ENCODE measurements at regions not wholly inside any gene's neighbourhood (a gene's known extent, or its start where the extent isn't known, plus 50 kb on each side); places are given as distances from the start of the nearest gene placed in this dataset.

DNA sequence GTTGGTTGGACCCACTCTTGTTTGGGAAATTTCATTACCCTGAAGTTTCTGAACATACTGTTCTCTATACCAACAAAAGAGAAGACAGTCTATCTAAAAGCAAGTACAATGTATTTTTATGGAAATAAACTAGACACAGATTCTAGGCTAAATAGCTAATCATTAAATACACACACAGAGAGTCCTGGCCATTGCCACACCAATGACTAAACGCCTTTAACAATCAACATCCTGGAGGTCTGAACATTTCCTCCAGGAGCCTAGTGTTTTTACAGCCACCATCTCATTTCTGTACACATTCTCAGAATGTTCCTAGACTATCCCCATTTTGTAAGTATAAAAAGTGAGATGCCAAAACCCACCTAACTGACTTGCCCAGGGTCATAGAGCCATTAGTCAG is 141.6 kb upstream of the RREB1 start:
- no peak for DNase-seq (ENCODE audit: low read depth, low spot score)
- Histone ChIP-seq H3K9me1 (replicated peaks; ENCODE audit: control insufficient read depth, extremely low read depth, insufficient read depth, low read length) (no peaks in the 10 kb centered on the region), H3K4me3 (replicated peaks in 1 of 3; ENCODE audit: insufficient read depth in 1 of 3, low read depth in 1 of 3, low read length in 3 of 3) (no peak overlapping the region), H3K9ac (replicated peaks; ENCODE audit: extremely low read depth, insufficient read depth, low read length) (no peak overlapping the region), H3K27ac (ENCODE audit: insufficient read depth, low read depth, low read length) (no peak overlapping the region), H4K20me1 (replicated peaks; ENCODE audit: control insufficient read depth, extremely low read depth, insufficient read depth, low read length) (no peaks in the 10 kb centered on the region), H2AFZ (ENCODE audit: low read depth, low read length) (no peak overlapping the region), H3K4me2 (ENCODE audit: insufficient read depth, low read length) (no peak overlapping the region), H3K79me2 (ENCODE audit: control insufficient read depth, insufficient read depth, low read length) (no peaks in the 10 kb centered on the region), H3K36me3 (ENCODE audit: control insufficient read depth in 2 of 2, extremely low read depth in 1 of 2, insufficient read depth in 2 of 2, low read length in 2 of 2) (no peaks in the 10 kb centered on the region), H3K9me3 (replicated peaks; ENCODE audit: control insufficient read depth, insufficient read depth, low read length) (no peaks in the 10 kb centered on the region), H3K4me1 (ENCODE audit: control insufficient read depth, extremely low read depth, insufficient read depth, low read length) (no peaks in the 10 kb centered on the region), H3K27me3 (ENCODE audit: control insufficient read depth in 2 of 2, insufficient read depth in 2 of 2, low read length in 2 of 2) (no peaks in the 10 kb centered on the region)
- TF ChIP-seq, protein P1, sequence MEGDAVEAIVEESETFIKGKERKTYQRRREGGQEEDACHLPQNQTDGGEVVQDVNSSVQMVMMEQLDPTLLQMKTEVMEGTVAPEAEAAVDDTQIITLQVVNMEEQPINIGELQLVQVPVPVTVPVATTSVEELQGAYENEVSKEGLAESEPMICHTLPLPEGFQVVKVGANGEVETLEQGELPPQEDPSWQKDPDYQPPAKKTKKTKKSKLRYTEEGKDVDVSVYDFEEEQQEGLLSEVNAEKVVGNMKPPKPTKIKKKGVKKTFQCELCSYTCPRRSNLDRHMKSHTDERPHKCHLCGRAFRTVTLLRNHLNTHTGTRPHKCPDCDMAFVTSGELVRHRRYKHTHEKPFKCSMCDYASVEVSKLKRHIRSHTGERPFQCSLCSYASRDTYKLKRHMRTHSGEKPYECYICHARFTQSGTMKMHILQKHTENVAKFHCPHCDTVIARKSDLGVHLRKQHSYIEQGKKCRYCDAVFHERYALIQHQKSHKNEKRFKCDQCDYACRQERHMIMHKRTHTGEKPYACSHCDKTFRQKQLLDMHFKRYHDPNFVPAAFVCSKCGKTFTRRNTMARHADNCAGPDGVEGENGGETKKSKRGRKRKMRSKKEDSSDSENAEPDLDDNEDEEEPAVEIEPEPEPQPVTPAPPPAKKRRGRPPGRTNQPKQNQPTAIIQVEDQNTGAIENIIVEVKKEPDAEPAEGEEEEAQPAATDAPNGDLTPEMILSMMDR (IDR thresholded peaks at IDR 0.05; ENCODE audit: extremely low read depth in 1 of 2, insufficient read depth in 1 of 2, low read depth in 1 of 2, low read length in 2 of 2), result no peak
- no peak for TF ChIP-seq MYC (IDR thresholded peaks at IDR 0.05; ENCODE audit: low read depth, low read length)
- TF ChIP-seq POLR2AphosphoS5 (IDR thresholded peaks at IDR 0.05; ENCODE audit: insufficient read depth, low read depth, low read length), result no peak
- TF ChIP-seq FOS (IDR thresholded peaks at IDR 0.05; ENCODE audit: borderline replicate concordance, insufficient read depth, low read length), result no peak
- no peak for TF ChIP-seq GATA2 (IDR thresholded peaks at IDR 0.05; ENCODE audit: insufficient read depth, insufficient read length, low read depth, low read length)
- ChIA-PET CTCF (interaction anchor here (1.3 kb wide), 1 partner anchor 269 kb away, joined by 3 read pairs; no protein-coding TSS in a partner anchor), POLR2A (no interaction called here)
- dilution Hi-C loops (cut with MboI; ENCODE audit: extremely low pct_ligation_motif_present, low sequenced_read_pairs) (no loop called here), intact Hi-C loops (cut with micrococcal nuclease) (no loop called here)
- BruUV-seq (replicated peaks), result no TSS peak
- no peak for FAIRE-seq

DNA sequence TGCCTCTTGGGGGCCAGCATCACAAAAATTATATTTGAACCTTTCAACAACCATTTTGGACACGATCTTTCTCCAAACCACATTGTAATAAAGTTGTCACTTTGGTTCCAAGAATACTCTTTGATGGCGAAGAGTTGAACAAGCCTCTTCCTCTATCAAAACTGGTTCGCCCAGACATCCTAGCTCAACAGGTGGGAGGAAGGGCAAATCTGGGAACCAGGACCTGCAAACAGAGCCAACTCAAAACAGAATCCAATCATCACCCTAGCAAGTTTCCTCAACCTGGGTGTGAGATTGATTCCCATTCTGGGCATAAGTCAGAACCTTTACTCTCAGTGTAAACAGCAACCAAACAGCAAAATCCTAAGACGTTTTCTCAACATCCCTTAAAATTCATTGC is 141.2 kb upstream of the RREB1 start:
- no peak for DNase-seq (ENCODE audit: low read depth, low spot score)
- TF ChIP-seq, protein P2, sequence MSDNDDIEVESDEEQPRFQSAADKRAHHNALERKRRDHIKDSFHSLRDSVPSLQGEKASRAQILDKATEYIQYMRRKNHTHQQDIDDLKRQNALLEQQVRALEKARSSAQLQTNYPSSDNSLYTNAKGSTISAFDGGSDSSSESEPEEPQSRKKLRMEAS (IDR thresholded peaks at IDR 0.05; ENCODE audit: insufficient read depth, insufficient read length), result no peak
- TF ChIP-seq, protein P1 (IDR thresholded peaks at IDR 0.05; ENCODE audit: extremely low read depth in 1 of 2, insufficient read depth in 1 of 2, low read depth in 1 of 2, low read length in 2 of 2), result no peak
- no peak for TF ChIP-seq POLR2A (IDR thresholded peaks at IDR 0.05; ENCODE audit: low read depth, low read length)
- TF ChIP-seq GATA2 (IDR thresholded peaks at IDR 0.05; ENCODE audit: insufficient read depth, insufficient read length, low read depth, low read length), result no peak
- TF ChIP-seq EZH2 (IDR thresholded peaks at IDR 0.05; ENCODE audit: borderline replicate concordance, low read depth, low read length, severe bottlenecking), result no peak
- no peak for TF ChIP-seq FOS (IDR thresholded peaks at IDR 0.05; ENCODE audit: borderline replicate concordance, insufficient read depth, low read length)
- TF ChIP-seq JUN (IDR thresholded peaks at IDR 0.05; ENCODE audit: borderline replicate concordance, insufficient read depth, insufficient read length, low read depth), result no peak
- no peak for TF ChIP-seq POLR2AphosphoS5 (IDR thresholded peaks at IDR 0.05; ENCODE audit: insufficient read depth, low read depth, low read length)
- TF ChIP-seq MYC (IDR thresholded peaks at IDR 0.05; ENCODE audit: low read depth, low read length), result no peak
- dilution Hi-C loops (cut with MboI; ENCODE audit: extremely low pct_ligation_motif_present, low sequenced_read_pairs), result no loop called here

More for the DNA sequence above, 141.2 kb upstream of the RREB1 start:
- Histone ChIP-seq H3K4me1 (ENCODE audit: control insufficient read depth, extremely low read depth, insufficient read depth, low read length) (no peaks in the 10 kb centered on the region), H3K9me3 (replicated peaks; ENCODE audit: control insufficient read depth, insufficient read depth, low read length) (no peaks in the 10 kb centered on the region), H3K4me2 (ENCODE audit: insufficient read depth, low read length) (no peak overlapping the region), H3K27me3 (ENCODE audit: control insufficient read depth in 2 of 2, insufficient read depth in 2 of 2, low read length in 2 of 2) (no peaks in the 10 kb centered on the region), H4K20me1 (replicated peaks; ENCODE audit: control insufficient read depth, extremely low read depth, insufficient read depth, low read length) (no peaks in the 10 kb centered on the region), H3K9me1 (replicated peaks; ENCODE audit: control insufficient read depth, extremely low read depth, insufficient read depth, low read length) (no peaks in the 10 kb centered on the region), H3K79me2 (ENCODE audit: control insufficient read depth, insufficient read depth, low read length) (no peaks in the 10 kb centered on the region), H3K27ac (ENCODE audit: insufficient read depth, low read depth, low read length) (no peak overlapping the region), H3K36me3 (ENCODE audit: control insufficient read depth in 2 of 2, extremely low read depth in 1 of 2, insufficient read depth in 2 of 2, low read length in 2 of 2) (no peaks in the 10 kb centered on the region), H3K4me3 (replicated peaks in 1 of 3; ENCODE audit: insufficient read depth in 1 of 3, low read depth in 1 of 3, low read length in 3 of 3) (no peak overlapping the region), H2AFZ (ENCODE audit: low read depth, low read length) (no peak overlapping the region), H3K9ac (replicated peaks; ENCODE audit: extremely low read depth, insufficient read depth, low read length) (no peak overlapping the region)
- FAIRE-seq, result no peak
- CTCF ChIA-PET, result interaction anchor here (1.3 kb wide), 1 partner anchor 270 kb away, joined by 3 read pairs; no protein-coding TSS in a partner anchor
- POLR2A ChIA-PET, result no interaction called here
- BruUV-seq (replicated peaks), result no TSS peak
- intact Hi-C loops (cut with micrococcal nuclease), result no loop called here
